ENCODE measurements at regions not wholly inside any gene's neighbourhood (a gene's known extent, or its start where the extent isn't known, plus 50 kb on each side); places are given as distances from the start of the nearest gene placed in this dataset.
"Not testable (repeated sequence)": the region's sequence is repeated elsewhere in the genome, so short reads cannot be mapped to it uniquely, and the experiment has no call there.

GRCh38 chr6:3545156-3545555, 88.3 kb upstream of the SLC22A23 start:
- no peak for DNase-seq

- DNase-seq: peak; percentile 82
Observed at GRCh38 chr6:3542032-3542640, 85.3 kb upstream of the SLC22A23 start.

- DNase-seq: peak; percentile 66
Observed at GRCh38 chr6:3541006-3541585, 84.2 kb upstream of the SLC22A23 start.

- DNase-seq: no peak
Observed at GRCh38 chr6:3540253-3540820, 83.5 kb upstream of the SLC22A23 start.

GRCh38 chr6:3538536-3538935, 81.7 kb upstream of the SLC22A23 start:
- DNase-seq: no peak

GRCh38 chr6:3536901-3537300, 80.1 kb upstream of the SLC22A23 start:
- no peak for DNase-seq

GRCh38 chr6:3535776-3536435, 79.1 kb upstream of the SLC22A23 start:
- no peak for DNase-seq

- no peak for DNase-seq
Observed at GRCh38 chr6:3535033-3535775, 78.4 kb upstream of the SLC22A23 start.

GRCh38 chr6:3534599-3534998, 77.7 kb upstream of the SLC22A23 start:
- no peak for DNase-seq

GRCh38 chr6:3533981-3534380, 77.1 kb upstream of the SLC22A23 start:
- no peak for DNase-seq

- no peak for DNase-seq
Observed at GRCh38 chr6:3532296-3532916, 75.6 kb upstream of the SLC22A23 start.

GRCh38 chr6:3531481-3531880, 74.6 kb upstream of the SLC22A23 start:
- DNase-seq: no peak

GRCh38 chr6:3530515-3530914, 73.7 kb upstream of the SLC22A23 start:
- DNase-seq: no peak

GRCh38 chr6:3529721-3530120, 72.9 kb upstream of the SLC22A23 start:
- DNase-seq: no peak

GRCh38 chr6:3529232-3529631, 72.4 kb upstream of the SLC22A23 start:
- DNase-seq: peak; percentile 39

- DNase-seq: not testable (repeated sequence)
Observed at GRCh38 chr6:3528081-3528671, 71.3 kb upstream of the SLC22A23 start.

GRCh38 chr6:3527651-3527977, 70.8 kb upstream of the SLC22A23 start:
- DNase-seq: no peak

- no peak for DNase-seq
Observed at GRCh38 chr6:3526962-3527650, 70.3 kb upstream of the SLC22A23 start.

GRCh38 chr6:3525915-3526314, 69.1 kb upstream of the SLC22A23 start:
- no peak for DNase-seq

- DNase-seq: no peak
Observed at GRCh38 chr6:3524456-3524855, 67.6 kb upstream of the SLC22A23 start.

GRCh38 chr6:3523966-3524365, 67.1 kb upstream of the SLC22A23 start:
- DNase-seq: no peak

GRCh38 chr6:3523271-3523670, 66.4 kb upstream of the SLC22A23 start:
- no peak for DNase-seq

Measured in NCI-H510A treated with DMSO at 0.1 percent for 48 hours (cell line).